ENCODE measurements at regions not wholly inside any gene's neighbourhood (a gene's known extent, or its start where the extent isn't known, plus 50 kb on each side); places are given as distances from the start of the nearest gene placed in this dataset.

DNA sequence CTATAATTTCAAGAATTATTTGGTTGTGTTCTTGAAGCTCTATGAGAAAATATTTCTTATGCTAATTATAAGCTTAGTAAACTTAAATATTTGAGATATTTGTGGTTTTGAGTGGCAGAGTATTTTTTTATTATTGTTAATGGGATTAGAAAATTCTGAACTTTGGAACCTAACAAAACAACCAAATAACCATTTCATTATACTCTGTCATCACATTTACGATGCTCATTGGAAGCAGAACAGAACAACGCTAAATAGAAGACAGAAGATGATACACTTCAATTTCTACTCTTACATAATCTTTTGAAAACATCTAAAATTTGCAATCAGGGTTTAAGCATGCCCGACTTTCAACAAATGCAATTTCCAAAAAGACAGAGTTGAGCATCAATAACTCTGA is 270.2 kb downstream of the PTPRC start:
- intact Hi-C loops (cut with DNase I): no loop called here

GRCh38 chr1:198909973-198910372 is 271.1 kb downstream of the PTPRC start:
- Histone ChIP-seq H3K27me3 (no peaks in the 10 kb centered on the region), H3K27ac (no peak overlapping the region), H3K36me3 (replicated peaks in 1 of 2; ENCODE audit: insufficient read depth in 1 of 2, low read depth in 2 of 2) (no peaks in the 10 kb centered on the region), H3K4me1 (no peaks in the 10 kb centered on the region), H3K4me3 (no peak overlapping the region), H3K9me3 (no peaks in the 10 kb centered on the region)
- intact Hi-C loops (cut with DNase I): no loop called here
- WGBS, 2 donors: 76 to 77% methylated on average over 2 of the region's 2 CpGs
- ATAC-seq (no peak), DNase-seq (no peak)
- TF ChIP-seq, protein P1, sequence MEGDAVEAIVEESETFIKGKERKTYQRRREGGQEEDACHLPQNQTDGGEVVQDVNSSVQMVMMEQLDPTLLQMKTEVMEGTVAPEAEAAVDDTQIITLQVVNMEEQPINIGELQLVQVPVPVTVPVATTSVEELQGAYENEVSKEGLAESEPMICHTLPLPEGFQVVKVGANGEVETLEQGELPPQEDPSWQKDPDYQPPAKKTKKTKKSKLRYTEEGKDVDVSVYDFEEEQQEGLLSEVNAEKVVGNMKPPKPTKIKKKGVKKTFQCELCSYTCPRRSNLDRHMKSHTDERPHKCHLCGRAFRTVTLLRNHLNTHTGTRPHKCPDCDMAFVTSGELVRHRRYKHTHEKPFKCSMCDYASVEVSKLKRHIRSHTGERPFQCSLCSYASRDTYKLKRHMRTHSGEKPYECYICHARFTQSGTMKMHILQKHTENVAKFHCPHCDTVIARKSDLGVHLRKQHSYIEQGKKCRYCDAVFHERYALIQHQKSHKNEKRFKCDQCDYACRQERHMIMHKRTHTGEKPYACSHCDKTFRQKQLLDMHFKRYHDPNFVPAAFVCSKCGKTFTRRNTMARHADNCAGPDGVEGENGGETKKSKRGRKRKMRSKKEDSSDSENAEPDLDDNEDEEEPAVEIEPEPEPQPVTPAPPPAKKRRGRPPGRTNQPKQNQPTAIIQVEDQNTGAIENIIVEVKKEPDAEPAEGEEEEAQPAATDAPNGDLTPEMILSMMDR (IDR thresholded peaks at IDR 0.05): no peak
- no peak for TF ChIP-seq POLR2A (IDR thresholded peaks at IDR 0.05)

More for the DNA sequence above, 270.2 kb downstream of the PTPRC start:
- TF ChIP-seq POLR2A (IDR thresholded peaks at IDR 0.05): no peak
- TF ChIP-seq, protein P1 (IDR thresholded peaks at IDR 0.05): no peak
- ATAC-seq (no peak), DNase-seq (no peak)
- Histone ChIP-seq H3K36me3 (replicated peaks in 1 of 2; ENCODE audit: insufficient read depth in 1 of 2, low read depth in 2 of 2) (no peaks in the 10 kb centered on the region), H3K27me3 (no peaks in the 10 kb centered on the region), H3K27ac (no peak overlapping the region), H3K4me1 (no peaks in the 10 kb centered on the region), H3K4me3 (no peak overlapping the region), H3K9me3 (no peaks in the 10 kb centered on the region)
- WGBS, 2 donors: 80 to 85% methylated on average over 3 of the region's 3 CpGs

GRCh38 chr1:198910816-198911215 is 272.0 kb downstream of the PTPRC start:
- Histone ChIP-seq H3K27ac (no peak overlapping the region), H3K9me3 (no peaks in the 10 kb centered on the region), H3K27me3 (no peaks in the 10 kb centered on the region), H3K4me3 (no peak overlapping the region), H3K4me1 (no peaks in the 10 kb centered on the region), H3K36me3 (replicated peaks in 1 of 2; ENCODE audit: insufficient read depth in 1 of 2, low read depth in 2 of 2) (no peaks in the 10 kb centered on the region)
- DNase-seq (no peak), ATAC-seq (no peak)
- 68 to 75% methylated on average over 2 of the region's 2 CpGs for WGBS, 2 donors
- no peak for TF ChIP-seq POLR2A (IDR thresholded peaks at IDR 0.05)
- TF ChIP-seq, protein P1 (IDR thresholded peaks at IDR 0.05): no peak
- intact Hi-C loops (cut with DNase I): no loop called here

DNA sequence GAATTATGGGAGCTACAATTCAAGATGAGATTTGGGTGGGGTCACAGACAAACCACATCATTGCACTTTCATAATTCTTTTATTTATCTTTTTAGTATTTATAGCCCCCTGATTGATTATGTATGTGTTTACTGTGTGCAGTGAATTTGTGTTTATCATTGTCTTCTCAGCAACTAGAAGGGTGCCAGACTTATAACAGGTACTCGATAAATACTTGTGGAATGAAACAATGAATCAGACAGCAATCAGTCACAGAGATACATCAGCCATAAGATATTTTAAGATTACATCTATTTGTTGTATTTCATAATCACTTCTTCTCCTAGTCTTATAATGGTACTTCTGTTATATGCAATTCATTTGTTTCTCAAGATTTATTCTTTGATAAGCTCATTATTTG is 273.2 kb downstream of the PTPRC start:
- intact Hi-C loops (cut with DNase I): no loop called here
- no peak overlapping the region for H3K27ac ChIP-seq
- H3K36me3 ChIP-seq (replicated peaks in 1 of 2; ENCODE audit: insufficient read depth in 1 of 2, low read depth in 2 of 2): no peaks in the 10 kb centered on the region
- H3K4me1 ChIP-seq: no peaks in the 10 kb centered on the region
- WGBS, 2 donors: 87 to 90% methylated on average over 1 of the region's 1 CpG
- ATAC-seq (no peak), DNase-seq (no peak)
- no peak overlapping the region for H3K4me3 ChIP-seq
- H3K9me3 ChIP-seq: no peaks in the 10 kb centered on the region
- no peaks in the 10 kb centered on the region for H3K27me3 ChIP-seq
- TF ChIP-seq POLR2A (IDR thresholded peaks at IDR 0.05): no peak
- TF ChIP-seq, protein P1 (IDR thresholded peaks at IDR 0.05): no peak

DNA sequence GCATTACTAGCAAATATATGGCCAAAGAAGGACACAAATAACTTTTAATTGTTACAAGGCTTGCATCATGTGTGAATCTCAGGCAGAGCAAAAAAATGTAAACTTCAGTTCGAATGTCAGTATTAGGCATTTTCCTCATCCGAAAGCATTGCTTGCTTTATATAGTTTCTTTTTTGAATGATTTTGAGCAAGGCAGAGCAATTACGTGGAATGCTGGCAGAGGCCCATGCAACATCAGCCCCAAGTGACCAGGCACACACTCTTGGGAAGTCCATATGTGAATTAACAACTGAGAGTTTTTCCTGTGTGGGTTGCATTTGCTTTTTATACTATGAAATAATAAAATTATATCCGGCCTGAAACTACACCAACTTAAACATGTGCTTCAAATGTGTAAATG is 274.8 kb downstream of the PTPRC start:
- Histone ChIP-seq H3K9me3 (no peaks in the 10 kb centered on the region), H3K4me1 (no peaks in the 10 kb centered on the region), H3K4me3 (no peak overlapping the region), H3K36me3 (replicated peaks in 1 of 2; ENCODE audit: insufficient read depth in 1 of 2, low read depth in 2 of 2) (no peaks in the 10 kb centered on the region), H3K27ac (no peak overlapping the region), H3K27me3 (no peaks in the 10 kb centered on the region)
- TF ChIP-seq POLR2A (IDR thresholded peaks at IDR 0.05): no peak
- TF ChIP-seq, protein P1 (IDR thresholded peaks at IDR 0.05): no peak
- intact Hi-C loops (cut with DNase I): no loop called here
- ATAC-seq (no peak), DNase-seq (no peak)
- 66 to 67% methylated on average over 4 of the region's 4 CpGs for WGBS, 2 donors
